Activated CD8-positive, alpha-beta T cell treated with anti-CD3 and anti-CD28 coated beads for 36 hours (primary cell): ENCODE measurements at regions not wholly inside any gene's neighbourhood (a gene's known extent, or its start where the extent isn't known, plus 50 kb on each side); places are given as distances from the start of the nearest gene placed in this dataset.

Experiments used
- ATAC-seq: fragments of 200-7000 bp; cut with Tn5 transposase; one replicate; pipeline ENCODE4 v1.10.0; 2021; ENCODE audit warnings: mild to moderate bottlenecking, moderate library complexity
- CTCF ChIA-PET: fragments of 350-600 bp; sonication (Branson Sonifier 250); formaldehyde crosslinking; loops from one replicate; lab custom pipeline; 2021; ENCODE audit warnings: antibody characterized with exemption; lab: Charles Lee
- POLR2A ChIA-PET: fragments of 350-600 bp; sonication (Branson Sonifier 250); formaldehyde crosslinking; loops from one replicate; lab custom pipeline; 2021; ENCODE audit warnings: antibody characterized with exemption; lab: Charles Lee
- DNase-seq: peaks from one replicate; pipeline ENCODE4 v3.0.0-alpha.2; 2020
- H3K27ac Mint-ChIP-seq: one replicate; pipeline ENCODE4 v1.8.0; 2021; ENCODE audit warnings: mild to moderate bottlenecking, mixed read lengths
- H3K27me3 Mint-ChIP-seq: one replicate; pipeline ENCODE4 v1.8.0; 2021; ENCODE audit warnings: mixed read lengths
- H3K36me3 Mint-ChIP-seq: one replicate; pipeline ENCODE4 v1.8.0; 2021; ENCODE audit warnings: low read depth, mixed read lengths
- H3K4me1 Mint-ChIP-seq: one replicate; pipeline ENCODE4 v1.8.0; 2021; ENCODE audit warnings: low read depth, mixed read lengths
- H3K4me3 Mint-ChIP-seq: one replicate; pipeline ENCODE4 v1.8.0; 2021; ENCODE audit warnings: mild to moderate bottlenecking, moderate library complexity, mixed read lengths
- H3K9me3 Mint-ChIP-seq: one replicate; pipeline ENCODE4 v1.8.0; 2021; ENCODE audit warnings: mixed read lengths
- intact Hi-C: fragments of 100-400 bp; cut with micrococcal nuclease; formaldehyde crosslinking; loops from one replicate; pipeline ENCODE4 v1.10.0; 2022
- TF ChIP-seq, protein P1 (sequence below): fragments of 200-600 bp; IDR thresholded peaks from one replicate; pipeline ENCODE4 v1.8.0; 2022; ENCODE audit warnings: antibody characterized with exemption, mild to moderate bottlenecking

DNA sequence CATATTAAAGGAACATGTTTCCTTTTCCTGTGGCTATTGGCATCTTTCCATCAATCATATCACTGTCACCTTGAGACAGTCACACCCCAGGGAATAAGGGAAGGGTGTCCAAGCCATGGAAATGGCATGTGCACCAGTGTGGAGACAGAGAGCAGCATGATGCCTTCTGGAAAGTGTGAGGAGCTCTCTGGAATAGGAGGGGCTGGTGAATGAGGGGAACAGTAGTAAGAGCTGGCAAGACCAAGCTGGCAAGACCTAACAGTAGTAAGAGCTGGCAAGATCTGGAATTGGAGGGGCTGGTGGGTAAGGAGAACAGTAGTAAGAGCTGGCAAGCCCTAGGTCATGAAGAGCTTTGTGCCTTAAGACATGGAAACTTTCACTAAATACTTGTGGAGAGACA, 186.7 kb downstream of the C1orf94 start:
- Mint-ChIP-seq H3K36me3 (no peaks in the 10 kb centered on the region), H3K27ac (no peak overlapping the region), H3K4me1 (peaks cover 4% of the 10 kb centered on the region), H3K4me3 (no peak overlapping the region), H3K27me3 (peaks cover 33% of the 10 kb centered on the region), H3K9me3 (peaks cover 5% of the 10 kb centered on the region)
- intact Hi-C loops: no loop called here
- ATAC-seq (no peak), DNase-seq (no peak)
- ChIA-PET POLR2A (no interaction called here), CTCF (no interaction called here)
- TF ChIP-seq, protein P1, sequence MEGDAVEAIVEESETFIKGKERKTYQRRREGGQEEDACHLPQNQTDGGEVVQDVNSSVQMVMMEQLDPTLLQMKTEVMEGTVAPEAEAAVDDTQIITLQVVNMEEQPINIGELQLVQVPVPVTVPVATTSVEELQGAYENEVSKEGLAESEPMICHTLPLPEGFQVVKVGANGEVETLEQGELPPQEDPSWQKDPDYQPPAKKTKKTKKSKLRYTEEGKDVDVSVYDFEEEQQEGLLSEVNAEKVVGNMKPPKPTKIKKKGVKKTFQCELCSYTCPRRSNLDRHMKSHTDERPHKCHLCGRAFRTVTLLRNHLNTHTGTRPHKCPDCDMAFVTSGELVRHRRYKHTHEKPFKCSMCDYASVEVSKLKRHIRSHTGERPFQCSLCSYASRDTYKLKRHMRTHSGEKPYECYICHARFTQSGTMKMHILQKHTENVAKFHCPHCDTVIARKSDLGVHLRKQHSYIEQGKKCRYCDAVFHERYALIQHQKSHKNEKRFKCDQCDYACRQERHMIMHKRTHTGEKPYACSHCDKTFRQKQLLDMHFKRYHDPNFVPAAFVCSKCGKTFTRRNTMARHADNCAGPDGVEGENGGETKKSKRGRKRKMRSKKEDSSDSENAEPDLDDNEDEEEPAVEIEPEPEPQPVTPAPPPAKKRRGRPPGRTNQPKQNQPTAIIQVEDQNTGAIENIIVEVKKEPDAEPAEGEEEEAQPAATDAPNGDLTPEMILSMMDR: no peak

DNA sequence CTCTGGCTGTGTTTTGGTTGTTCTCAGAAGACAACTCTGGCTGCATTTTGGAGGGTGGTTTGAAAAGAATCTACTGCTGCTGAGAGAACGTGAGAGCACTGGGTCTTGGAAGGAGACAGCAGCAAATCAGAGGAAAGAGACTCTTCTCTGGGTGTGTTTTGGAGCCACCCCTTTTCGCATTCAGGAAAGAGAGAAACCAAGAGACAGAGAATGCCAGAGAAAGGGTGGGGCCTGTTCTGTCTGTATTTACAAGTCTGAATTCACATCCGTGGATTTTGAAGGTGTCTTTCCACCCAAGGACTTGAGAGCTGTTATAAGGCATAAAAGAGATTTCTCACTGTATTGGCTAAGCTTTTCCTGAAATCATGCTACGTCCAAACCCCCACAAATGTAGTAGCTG, 187.2 kb downstream of the C1orf94 start:
- Mint-ChIP-seq H3K4me1 (peaks cover 4% of the 10 kb centered on the region), H3K4me3 (no peak overlapping the region), H3K36me3 (no peaks in the 10 kb centered on the region), H3K9me3 (peaks cover 5% of the 10 kb centered on the region), H3K27me3 (peaks cover 35% of the 10 kb centered on the region), H3K27ac (no peak overlapping the region)
- TF ChIP-seq, protein P1: no peak
- ATAC-seq: no peak
- intact Hi-C loops: no loop called here
- ChIA-PET CTCF (no interaction called here), POLR2A (no interaction called here)
- no peak for DNase-seq

GRCh38 chr1:34364376-34364775, 187.7 kb downstream of the C1orf94 start:
- ATAC-seq (no peak), DNase-seq (no peak)
- H3K27me3 Mint-ChIP-seq: peaks cover 35% of the 10 kb centered on the region
- CTCF ChIA-PET: no interaction called here
- no peak overlapping the region for H3K4me3 Mint-ChIP-seq
- no peak overlapping the region for H3K27ac Mint-ChIP-seq
- no peaks in the 10 kb centered on the region for H3K36me3 Mint-ChIP-seq
- POLR2A ChIA-PET: no interaction called here
- TF ChIP-seq, protein P1: no peak
- peaks cover 4% of the 10 kb centered on the region for H3K4me1 Mint-ChIP-seq
- intact Hi-C loops: no loop called here
- H3K9me3 Mint-ChIP-seq: peaks cover 5% of the 10 kb centered on the region

DNA sequence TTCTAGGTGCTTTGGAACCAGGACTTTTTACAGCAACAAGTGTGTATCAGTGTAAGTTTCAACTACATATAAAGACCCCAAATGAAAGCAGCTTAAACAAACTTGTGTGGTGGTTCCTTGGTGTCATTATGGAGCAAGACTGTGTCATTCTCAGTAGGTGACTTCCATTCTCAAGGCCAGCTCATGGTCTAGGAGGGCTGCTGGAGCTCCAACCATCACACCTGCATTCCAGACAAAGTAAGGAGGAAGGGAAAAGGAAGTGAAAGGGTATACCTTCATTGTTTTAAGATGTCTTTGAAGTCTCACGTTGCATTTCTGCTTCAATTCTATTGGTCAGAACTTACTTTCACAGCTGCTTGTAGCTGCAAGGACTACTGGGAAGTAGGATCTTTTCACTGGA, 188.6 kb downstream of the C1orf94 start:
- H3K4me1 Mint-ChIP-seq: peaks cover 4% of the 10 kb centered on the region
- intact Hi-C loops: no loop called here
- DNase-seq: no peak
- POLR2A ChIA-PET: no interaction called here
- H3K27ac Mint-ChIP-seq: no peak overlapping the region
- no peak for ATAC-seq
- CTCF ChIA-PET: no interaction called here
- no peak overlapping the region for H3K4me3 Mint-ChIP-seq
- H3K36me3 Mint-ChIP-seq: no peaks in the 10 kb centered on the region
- TF ChIP-seq, protein P1: no peak
- H3K27me3 Mint-ChIP-seq: peaks cover 40% of the 10 kb centered on the region
- H3K9me3 Mint-ChIP-seq: peaks cover 5% of the 10 kb centered on the region

GRCh38 chr1:34366875-34367624, 190.3 kb downstream of the C1orf94 start:
- Mint-ChIP-seq H3K27ac (no peak overlapping the region), H3K36me3 (no peaks in the 10 kb centered on the region), H3K4me3 (no peak overlapping the region), H3K27me3 (peaks cover 43% of the 10 kb centered on the region), H3K4me1 (peaks cover 4% of the 10 kb centered on the region), H3K9me3 (peaks cover 5% of the 10 kb centered on the region)
- DNase-seq (no peak), ATAC-seq (no peak)
- ChIA-PET CTCF (no interaction called here), POLR2A (no interaction called here)
- TF ChIP-seq, protein P1: no peak
- intact Hi-C loops: no loop called here
